GM18870 (cell line): ENCODE measurements at regions not wholly inside any gene's neighbourhood (a gene's known extent, or its start where the extent isn't known, plus 50 kb on each side); places are given as distances from the start of the nearest gene placed in this dataset.
"Not testable (repeated sequence)": the region's sequence is repeated elsewhere in the genome, so short reads cannot be mapped to it uniquely, and the experiment has no call there.

ENCODE experiments used
- ATAC-seq: cut with Tn5 transposase; IDR thresholded peaks from one replicate; pipeline ENCODE4 v1.9.1; 2021; ENCODE audit warnings: moderate library complexity; ENCODE audit not compliant: unreplicated experiment

DNA sequence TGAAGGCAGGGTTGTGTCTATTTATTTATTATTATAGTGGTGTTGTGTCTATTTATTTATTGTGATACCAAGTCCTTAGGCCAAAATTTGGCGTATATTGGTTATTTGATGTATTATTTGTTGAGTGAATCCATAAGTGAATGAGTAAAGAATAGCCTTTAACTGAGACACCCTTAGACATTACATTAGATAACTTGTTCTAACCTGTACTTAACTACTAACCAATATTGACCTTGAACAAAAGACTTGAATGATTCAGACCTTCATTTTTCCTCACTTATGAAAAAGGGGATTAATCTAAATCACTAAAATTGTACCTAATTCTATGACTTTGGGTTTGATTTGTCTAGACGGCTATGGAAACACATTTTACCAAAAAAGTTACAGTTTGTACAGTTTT lies 370.5 kb downstream of the JRKL start:
- ATAC-seq = no peak

DNA sequence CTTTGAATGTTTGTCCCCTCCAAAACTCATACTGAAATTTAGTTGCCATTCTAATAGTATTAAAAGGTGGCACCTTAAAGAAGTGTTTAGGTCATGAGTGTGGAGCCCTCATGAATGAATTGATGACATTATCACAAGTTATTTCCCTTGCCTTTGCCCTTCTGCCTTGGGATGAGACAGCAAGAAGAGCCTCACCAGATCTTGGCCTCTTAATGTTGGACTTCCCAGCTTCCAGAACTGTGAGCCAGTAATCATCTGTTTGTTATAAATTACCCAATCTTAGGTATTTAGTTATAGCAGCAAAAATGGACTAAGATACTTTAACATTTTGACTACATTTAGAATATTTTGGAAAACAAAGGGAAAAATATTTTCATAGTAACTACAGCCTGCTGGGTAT lies 371.0 kb downstream of the JRKL start:
- no peak for ATAC-seq

DNA sequence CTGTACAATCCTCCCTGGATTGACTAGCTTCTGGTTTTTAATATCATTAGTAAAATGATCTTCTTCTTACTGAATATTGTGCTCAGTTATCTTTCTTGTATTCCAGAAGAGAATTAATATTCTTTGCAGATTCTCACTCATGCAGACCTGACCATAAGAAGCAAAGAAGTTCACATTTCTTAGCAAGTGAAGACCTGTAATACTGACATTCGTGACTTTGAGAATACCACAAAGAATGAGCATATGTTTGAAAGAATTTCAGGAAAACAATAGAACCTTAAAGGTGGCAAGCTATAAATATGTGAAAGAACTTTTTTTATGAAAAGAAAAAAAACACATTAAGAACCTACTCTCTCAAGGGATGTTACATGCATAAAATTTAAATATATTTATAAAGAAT lies 371.6 kb downstream of the JRKL start:
- ATAC-seq = no peak

DNA sequence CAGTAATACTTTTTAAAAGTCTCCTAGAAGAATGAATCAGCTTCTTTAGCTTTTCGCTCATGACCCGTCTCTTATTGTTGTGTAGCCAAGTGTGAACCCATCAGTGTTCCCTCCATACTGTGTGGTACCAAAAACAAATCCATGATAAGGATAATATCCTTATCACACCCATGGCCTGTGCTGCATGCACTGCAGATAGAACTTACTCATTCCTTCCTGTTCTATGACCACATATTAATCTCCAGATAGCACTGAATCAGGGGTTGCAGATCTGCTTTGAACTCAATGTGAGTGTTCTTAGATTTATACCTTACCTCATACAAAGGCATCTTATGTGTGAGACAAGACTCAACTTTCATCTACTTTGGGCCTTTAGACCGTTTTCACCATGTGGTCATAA lies 373.4 kb downstream of the JRKL start:
- ATAC-seq = no peak

DNA sequence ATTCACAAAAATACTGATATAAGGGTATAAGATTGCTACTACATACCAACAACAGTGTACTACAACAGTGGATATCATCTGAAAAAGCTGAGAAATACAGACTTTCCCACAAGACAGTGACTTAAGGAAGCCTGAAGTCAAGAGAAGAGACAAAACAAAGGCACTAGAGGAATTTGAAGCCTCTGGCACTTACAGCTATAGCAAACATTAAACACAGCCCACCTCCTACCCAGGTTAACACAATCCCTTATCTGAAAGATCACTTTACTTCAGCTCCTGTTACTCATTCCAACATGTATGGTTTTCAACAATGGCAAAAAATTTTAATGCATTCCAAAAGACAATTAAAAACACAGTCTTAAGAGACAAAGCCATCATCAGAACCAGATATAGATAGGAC lies 388.5 kb downstream of the JRKL start:
- no peak for ATAC-seq

DNA sequence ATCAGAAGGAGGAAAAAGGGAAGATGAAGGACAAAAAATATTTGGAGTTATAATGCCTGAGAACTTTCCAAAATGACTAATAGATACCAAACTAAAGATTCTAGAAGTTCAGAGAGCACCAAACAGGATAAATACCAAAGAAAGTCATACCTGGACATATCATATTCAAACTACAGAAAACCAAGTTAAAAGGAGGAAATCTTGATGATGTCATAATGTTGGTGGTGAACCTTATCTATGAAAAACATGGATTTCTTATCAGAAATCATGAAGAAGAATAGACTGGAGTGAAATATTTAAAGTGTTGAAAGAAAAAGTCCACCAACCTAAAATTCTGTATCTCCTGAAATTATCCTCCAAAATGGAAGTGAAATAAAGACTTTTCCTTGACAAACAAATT lies 389.2 kb downstream of the JRKL start:
- no peak for ATAC-seq

DNA sequence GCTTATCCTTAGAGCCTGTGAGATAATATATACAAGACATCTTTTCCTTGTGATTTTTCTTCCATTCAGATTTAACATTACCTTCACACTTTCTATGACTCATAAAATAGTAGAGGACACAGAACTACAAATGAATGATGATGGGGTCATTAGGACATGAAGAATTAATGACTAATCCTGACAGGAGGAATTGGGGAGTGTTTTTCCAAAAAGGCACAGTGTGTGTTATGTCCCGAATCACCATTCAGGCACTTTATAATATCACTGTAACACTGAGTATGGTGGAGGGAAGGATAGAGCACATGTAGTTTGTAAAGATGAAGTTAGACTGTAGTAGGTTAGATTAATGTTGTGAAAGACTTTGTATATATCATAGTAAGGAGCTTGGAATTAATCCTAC lies 391.3 kb downstream of the JRKL start:
- ATAC-seq = no peak

DNA sequence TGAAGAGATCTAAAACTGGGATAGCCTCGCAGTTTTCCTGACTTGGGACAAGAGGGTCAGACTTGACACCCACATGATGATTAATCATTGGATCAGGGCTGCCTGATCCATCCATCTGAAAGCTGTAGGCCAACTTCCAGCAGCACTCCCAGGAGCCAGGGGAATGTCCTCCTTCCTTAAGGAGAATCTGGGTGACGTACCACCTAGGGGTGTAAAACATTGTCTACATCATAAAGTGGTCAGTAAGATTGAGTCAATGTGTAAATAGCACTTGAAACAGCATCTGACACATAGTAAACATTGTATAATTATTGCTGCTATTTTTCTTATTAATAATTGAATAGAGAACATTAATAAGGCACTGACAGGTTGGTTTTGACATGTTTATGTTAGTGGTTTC lies 392.8 kb downstream of the JRKL start:
- ATAC-seq = no peak

DNA sequence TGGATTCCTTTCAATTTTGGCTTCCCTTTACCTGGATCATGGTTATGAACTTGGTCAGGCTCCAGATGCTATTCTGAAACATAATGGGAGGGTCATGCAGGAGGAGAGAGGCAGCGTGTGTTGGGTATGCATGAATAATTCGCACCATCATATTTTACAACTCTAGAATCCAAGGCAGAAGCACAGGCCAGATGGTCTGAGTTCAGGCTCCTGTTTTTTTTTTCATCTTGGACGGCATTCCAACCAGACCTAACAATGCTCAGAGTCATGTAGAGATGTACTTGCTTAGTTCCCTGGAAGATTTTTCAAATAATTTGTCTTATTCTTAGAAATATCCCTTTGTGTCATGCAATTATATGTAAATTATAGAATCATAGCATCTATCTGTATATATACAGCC lies 393.5 kb downstream of the JRKL start:
- ATAC-seq = no peak

DNA sequence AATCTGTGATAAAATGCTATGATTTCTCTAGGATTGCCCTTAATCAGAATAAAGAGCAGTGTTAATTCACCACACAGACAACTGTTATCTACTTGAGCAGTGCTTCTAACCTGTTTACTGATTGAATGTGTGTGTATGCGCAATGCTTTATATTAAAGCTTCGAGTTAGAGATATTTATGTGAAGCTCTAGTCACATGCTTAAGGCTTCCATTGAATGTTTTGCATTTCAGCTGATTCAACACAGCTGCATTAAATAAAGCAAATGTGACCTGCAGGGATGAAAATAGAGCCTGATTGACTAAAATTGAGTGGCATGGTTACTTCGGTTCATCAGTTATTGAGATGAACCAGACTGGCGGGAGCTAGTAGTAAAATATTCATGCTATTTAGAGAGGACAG lies 395.3 kb downstream of the JRKL start:
- ATAC-seq = no peak

DNA sequence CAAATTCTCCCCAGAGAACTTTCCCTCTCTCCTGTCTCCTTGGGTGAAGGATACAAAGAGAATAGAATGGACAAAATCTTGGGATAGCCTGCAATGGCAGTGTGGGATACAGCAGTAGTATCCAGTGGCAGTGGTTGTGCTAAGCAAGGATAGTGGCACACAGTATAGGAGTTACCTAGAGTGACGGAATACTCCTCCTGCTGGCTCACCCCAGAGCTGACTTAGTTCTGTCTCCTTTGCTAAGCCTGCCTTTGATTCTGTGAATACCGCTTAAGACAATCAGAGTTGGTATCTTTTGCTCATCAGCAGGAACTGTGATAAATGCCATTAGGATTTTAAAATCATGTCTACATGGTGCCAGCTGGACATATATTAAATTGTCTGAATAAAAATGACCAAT lies 404.3 kb downstream of the JRKL start:
- no peak for ATAC-seq

DNA sequence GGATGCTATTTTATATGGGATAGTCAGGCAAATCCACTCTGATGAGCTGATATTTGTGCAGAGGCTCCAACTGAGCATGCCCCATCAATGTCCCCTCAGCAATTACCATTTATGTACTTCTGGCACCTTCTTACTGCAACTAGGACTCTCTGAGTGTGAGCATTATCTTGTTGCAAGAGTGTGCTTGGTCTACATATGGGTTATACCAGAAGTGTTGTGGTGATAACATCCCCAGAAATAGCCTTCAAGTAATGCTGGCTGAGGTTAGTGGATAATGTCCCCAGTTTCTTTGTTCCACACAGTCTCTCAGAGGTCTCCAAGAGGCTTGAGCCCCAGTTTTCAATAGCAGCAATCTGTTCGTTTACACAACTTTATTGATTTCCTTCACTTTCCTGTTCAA lies 408.6 kb downstream of the JRKL start:
- no peak for ATAC-seq

DNA sequence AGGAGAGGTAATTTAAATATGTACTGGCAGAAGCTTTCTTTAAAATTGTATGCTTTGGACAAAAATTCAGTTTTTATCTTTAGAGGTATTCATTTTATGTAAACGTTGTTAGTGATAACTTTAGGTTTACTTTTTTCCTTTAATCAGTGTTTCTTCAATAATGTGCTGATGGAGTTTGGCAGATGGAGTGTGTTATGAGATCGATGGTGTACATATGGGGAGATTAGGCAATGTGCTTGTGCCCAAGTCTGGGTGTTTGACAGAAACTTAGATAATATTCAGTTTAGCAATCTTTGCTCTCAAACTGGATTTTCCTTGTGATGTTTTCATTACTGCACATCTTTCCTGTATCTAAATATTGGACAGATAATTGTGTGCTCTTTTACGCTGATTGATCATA lies 425.4 kb downstream of the JRKL start:
- ATAC-seq = no peak

DNA sequence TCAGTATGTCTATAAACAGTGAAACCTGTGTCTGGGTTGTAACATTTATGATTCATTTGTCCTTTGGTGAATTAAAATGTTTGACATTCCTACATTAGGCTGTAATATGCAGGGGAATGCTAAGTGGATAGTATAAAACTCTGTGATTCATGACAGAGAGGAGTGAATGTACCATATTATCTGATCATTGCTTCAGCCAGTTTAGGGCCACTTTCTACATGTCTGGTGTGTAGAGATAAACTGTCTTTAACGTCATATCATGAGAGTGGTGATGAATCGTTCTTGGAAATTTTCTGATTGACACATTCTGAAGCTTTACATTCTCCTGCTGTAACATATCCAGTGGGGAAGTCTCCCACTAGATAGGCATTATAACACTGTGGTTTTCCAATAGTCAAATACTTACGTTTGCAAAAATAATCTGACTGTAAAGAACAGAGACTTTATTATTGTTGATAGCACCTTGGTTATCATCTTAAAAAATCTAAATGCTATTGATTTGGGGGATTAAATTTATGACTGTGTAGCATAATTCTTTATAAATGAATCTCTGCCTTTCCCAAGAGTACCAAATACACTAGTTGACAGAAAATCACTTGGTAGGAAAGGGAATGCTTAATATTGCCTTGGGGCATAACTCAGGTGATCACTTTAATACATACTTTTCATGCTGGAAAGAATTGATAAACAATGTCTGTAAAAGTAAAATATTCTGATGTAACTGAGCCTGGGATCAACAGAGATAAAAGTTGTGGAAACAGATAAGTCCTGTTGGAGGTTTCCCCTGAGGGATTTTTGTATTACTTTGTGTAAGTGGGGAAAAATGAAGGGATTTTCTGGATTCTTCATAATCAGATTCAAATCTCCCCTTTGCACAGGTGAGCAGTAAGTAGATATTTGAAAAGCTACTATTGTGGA lies 427.9 kb downstream of the JRKL start:
- ATAC-seq = no peak

DNA sequence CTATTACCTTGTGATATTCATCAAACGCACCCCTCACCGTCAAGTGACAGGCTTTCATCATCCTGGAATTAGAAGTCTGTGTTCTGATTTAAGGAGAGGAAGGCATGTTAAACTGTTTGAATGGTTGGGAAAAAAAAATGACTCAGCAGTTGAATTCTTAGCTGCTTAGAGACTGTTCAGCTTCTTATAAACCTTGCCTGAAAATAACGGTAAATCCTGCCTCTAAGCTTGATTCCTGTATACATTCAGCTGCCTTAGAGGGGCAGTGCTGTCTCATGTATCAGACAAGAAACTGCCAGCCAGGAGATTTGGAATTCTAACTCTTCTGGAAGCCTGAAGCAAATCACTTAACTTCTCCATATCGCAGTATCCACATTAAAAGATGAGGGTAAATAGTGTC lies 437.4 kb downstream of the JRKL start:
- ATAC-seq = no peak

DNA sequence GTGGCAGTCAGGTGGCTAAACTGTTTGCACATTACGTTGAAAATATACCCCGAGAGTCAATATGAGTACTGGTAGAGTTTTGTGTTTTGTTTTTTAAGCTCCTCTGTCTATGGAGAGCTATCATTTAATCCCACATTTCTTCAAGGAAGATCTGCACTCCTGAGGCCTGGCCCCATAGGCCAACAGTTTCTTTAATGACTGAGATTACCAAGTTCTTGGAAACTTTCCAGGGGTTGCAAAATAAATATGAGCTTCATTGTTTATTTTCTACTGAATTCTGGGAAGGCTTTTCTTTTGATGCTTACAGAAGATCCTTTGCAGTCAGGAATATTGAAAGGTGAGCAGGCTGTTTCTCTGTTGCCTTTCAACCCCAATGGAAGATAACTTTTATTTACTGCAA lies 452.0 kb downstream of the JRKL start:
- no peak for ATAC-seq

DNA sequence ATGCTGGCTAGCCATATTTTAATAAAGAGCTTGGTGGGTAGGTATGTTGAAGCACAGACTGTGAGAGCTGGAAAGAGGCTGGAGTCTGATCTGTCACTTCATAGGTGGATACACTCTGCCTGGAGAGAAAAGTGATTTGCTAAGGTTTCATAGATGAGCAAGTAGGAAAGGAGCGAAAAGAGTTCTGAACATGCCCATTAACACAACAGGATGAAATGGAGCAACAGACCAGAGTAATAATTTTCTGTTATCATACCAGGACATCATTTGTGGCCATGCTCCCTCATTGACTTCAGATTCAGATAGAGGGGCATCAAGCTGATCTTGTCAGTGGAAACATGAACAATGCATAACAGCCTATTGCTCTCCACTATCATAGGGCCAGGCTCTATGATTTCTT lies 452.9 kb downstream of the JRKL start:
- ATAC-seq = no peak

DNA sequence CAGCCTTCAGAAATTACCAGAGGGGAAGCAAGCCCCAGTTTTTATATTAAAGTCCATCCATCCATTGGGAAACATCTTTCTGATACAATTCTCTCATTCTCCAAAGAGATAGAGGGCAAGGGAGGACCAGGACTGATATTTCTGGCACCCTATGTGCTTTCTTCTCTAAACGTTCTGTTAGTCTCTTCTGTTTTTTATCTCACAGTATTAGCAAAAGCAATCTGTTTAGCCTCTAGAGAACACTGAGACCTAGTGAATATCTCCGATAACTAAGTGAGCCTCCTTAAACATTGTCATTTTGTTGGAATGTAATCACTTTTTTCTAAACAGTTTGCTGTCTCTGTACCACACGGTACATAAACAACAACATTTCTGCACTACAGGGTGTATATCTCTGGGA lies 464.6 kb downstream of the JRKL start:
- no peak for ATAC-seq

DNA sequence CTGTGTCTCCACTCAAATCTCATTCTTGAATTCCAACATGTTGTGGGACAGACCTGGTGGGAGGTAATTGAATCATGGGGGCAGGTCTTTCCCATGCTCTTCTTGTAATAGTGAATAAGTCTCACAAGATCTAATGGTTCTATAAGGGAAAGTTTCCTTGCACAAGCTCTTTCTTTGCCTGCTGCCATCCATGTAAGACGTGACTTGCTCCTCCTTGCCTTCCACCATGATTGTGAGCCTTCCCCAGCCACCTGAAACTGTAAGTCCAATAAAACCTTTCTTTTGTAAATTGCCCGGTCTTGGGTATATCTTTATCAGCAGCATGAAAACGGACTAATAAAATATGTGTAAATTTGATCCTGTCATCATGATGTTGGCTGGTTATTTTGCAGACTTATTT lies 471.9 kb downstream of the JRKL start:
- not testable (repeated sequence) for ATAC-seq

DNA sequence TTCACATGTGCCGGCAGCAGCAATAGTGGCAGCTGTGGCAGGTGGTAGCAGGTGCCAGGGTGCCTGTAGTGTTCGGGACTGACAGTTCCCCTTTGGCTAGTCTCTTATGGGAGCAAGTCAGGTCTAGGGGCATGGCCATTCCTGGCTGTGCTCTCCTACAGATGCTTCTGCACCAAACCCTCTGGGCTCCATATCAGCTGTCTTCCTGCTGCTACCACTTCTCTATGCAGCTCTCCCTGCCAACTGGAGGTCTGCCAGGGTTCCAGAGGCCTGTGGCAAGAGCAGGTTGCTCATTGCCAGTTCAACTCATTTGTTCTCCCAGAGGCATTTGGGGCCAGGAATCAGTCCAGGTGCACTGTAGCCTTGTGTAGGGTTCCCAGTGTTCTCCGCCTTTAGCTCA lies 473.7 kb downstream of the JRKL start:
- ATAC-seq = no peak

DNA sequence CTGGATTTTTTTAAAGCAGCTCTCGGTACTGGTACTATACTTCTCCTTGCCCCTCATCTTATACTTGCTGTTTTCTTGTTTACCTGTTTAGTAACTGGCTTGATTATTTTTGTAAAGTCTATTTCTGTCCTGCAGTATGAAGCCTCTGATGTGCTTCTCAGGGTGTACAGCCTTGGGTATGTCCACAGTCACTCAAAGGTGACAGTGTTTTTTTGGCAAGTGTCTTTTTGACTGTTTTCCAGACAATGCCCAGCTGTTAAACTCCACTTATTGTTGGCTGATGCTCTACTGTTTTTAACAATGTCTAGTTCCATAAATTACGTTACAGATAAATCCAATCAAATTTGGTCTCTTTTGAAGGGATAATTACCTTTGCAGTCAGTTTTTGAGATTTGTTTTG lies 475.2 kb downstream of the JRKL start:
- ATAC-seq = no peak

DNA sequence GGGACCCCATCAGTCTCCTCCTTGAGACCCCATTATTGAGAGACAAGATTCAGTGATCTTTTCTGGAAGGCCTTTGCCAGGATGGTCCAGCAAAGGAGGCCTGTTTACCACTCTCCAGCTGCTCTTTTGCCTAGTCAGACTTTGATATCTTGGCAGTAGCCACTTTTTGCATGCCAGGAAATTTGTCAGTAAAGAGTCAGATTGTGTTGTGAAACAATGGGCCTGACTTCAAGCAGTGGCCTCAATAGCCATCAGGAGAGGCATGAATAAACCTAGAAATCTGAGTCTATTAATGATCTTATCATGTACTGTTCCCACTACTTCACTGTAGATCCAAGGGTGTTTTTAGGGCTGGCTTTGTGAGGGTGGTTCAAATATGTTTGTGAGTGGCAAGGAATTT lies 479.4 kb downstream of the JRKL start:
- no peak for ATAC-seq

DNA sequence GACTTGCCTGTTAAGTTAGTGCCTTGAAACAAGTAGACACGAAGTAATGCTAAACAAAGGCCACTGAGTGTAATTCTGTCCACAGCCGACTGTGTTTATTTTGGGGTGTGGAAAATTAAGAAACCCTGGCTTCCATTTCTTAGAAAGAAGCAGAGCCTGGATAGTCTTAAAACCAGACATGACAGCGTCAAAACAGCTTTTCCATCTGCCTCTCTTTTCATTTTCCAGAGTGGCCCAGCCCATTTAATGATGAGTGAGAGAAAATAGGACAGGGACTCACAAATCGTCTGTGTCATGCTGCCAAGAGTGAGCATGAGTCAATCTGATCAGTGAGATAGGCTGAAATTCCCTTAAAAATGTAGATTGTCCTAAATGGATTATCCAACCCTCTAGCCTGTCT lies 485.9 kb downstream of the JRKL start:
- ATAC-seq = no peak
